ENCODE measurements at regions not wholly inside any gene's neighbourhood (a gene's known extent, or its start where the extent isn't known, plus 50 kb on each side); places are given as distances from the start of the nearest gene placed in this dataset.

GRCh38 chr1:199854686-199855321, 172.7 kb upstream of the NR5A2 start:
- FAIRE-seq = no peak
- DNase-seq (ENCODE audit: insufficient read length, low spot score) = no peak

- FAIRE-seq = no peak
- no peak for DNase-seq (ENCODE audit: insufficient read length, low spot score)
Observed at GRCh38 chr1:199855580-199855979, 171.9 kb upstream of the NR5A2 start.

GRCh38 chr1:199856216-199856780, 171.2 kb upstream of the NR5A2 start:
- no peak for DNase-seq (ENCODE audit: insufficient read length, low spot score)
- no peak for FAIRE-seq

GRCh38 chr1:199857108-199857507, 170.4 kb upstream of the NR5A2 start:
- DNase-seq (ENCODE audit: insufficient read length, low spot score) (no peak), FAIRE-seq (no peak)

- DNase-seq (ENCODE audit: insufficient read length, low spot score) = no peak
- FAIRE-seq = no peak
Observed at GRCh38 chr1:199857516-199857915, 170.0 kb upstream of the NR5A2 start.

GRCh38 chr1:199858171-199858570, 169.3 kb upstream of the NR5A2 start:
- FAIRE-seq (no peak), DNase-seq (ENCODE audit: insufficient read length, low spot score) (no peak)

- FAIRE-seq = no peak
- DNase-seq (ENCODE audit: insufficient read length, low spot score) = no peak
Observed at GRCh38 chr1:199858856-199859255, 168.7 kb upstream of the NR5A2 start.

GRCh38 chr1:199859491-199859933, 168.0 kb upstream of the NR5A2 start:
- no peak for DNase-seq (ENCODE audit: insufficient read length, low spot score)

GRCh38 chr1:199861020-199861795, 166.3 kb upstream of the NR5A2 start:
- DNase-seq (ENCODE audit: insufficient read length, low spot score) = no peak
- FAIRE-seq = no peak

More at GRCh38 chr1:199859491-199859933, 168.0 kb upstream of the NR5A2 start:
- FAIRE-seq = no peak

- no peak for FAIRE-seq
- no peak for DNase-seq (ENCODE audit: insufficient read length, low spot score)
Observed at GRCh38 chr1:199862047-199862446, 165.5 kb upstream of the NR5A2 start.

GRCh38 chr1:199866210-199866617, 161.3 kb upstream of the NR5A2 start:
- no peak for FAIRE-seq

GRCh38 chr1:199867601-199868000, 159.9 kb upstream of the NR5A2 start:
- FAIRE-seq (no peak), DNase-seq (ENCODE audit: insufficient read length, low spot score) (no peak)

More at GRCh38 chr1:199866210-199866617, 161.3 kb upstream of the NR5A2 start:
- no peak for DNase-seq (ENCODE audit: insufficient read length, low spot score)

GRCh38 chr1:199868777-199869176, 158.7 kb upstream of the NR5A2 start:
- DNase-seq (ENCODE audit: insufficient read length, low spot score) (no peak), FAIRE-seq (no peak)

GRCh38 chr1:199875337-199875736, 152.2 kb upstream of the NR5A2 start:
- FAIRE-seq (no peak), DNase-seq (ENCODE audit: insufficient read length, low spot score) (no peak)

GRCh38 chr1:199875856-199876255, 151.7 kb upstream of the NR5A2 start:
- DNase-seq (ENCODE audit: insufficient read length, low spot score) = no peak

GRCh38 chr1:199877526-199878384, 149.8 kb upstream of the NR5A2 start:
- no peak for FAIRE-seq

More at GRCh38 chr1:199875856-199876255, 151.7 kb upstream of the NR5A2 start:
- no peak for FAIRE-seq

GRCh38 chr1:199878823-199879222, 148.7 kb upstream of the NR5A2 start:
- DNase-seq (ENCODE audit: insufficient read length, low spot score) = no peak
- no peak for FAIRE-seq

More at GRCh38 chr1:199877526-199878384, 149.8 kb upstream of the NR5A2 start:
- DNase-seq (ENCODE audit: insufficient read length, low spot score) = no peak

- no peak for FAIRE-seq
- DNase-seq (ENCODE audit: insufficient read length, low spot score) = no peak
Observed at GRCh38 chr1:199898654-199899053, 128.9 kb upstream of the NR5A2 start.

GRCh38 chr1:199901341-199901740, 126.2 kb upstream of the NR5A2 start:
- FAIRE-seq (no peak), DNase-seq (ENCODE audit: insufficient read length, low spot score) (no peak)

- FAIRE-seq (no peak), DNase-seq (ENCODE audit: insufficient read length, low spot score) (no peak)
Observed at GRCh38 chr1:199907361-199907760, 120.1 kb upstream of the NR5A2 start.

- FAIRE-seq = no peak
- no peak for DNase-seq (ENCODE audit: insufficient read length, low spot score)
Observed at GRCh38 chr1:199909137-199909536, 118.4 kb upstream of the NR5A2 start.

Data from GM19239 (cell line).